ENCODE measurements at regions not wholly inside any gene's neighbourhood (a gene's known extent, or its start where the extent isn't known, plus 50 kb on each side); places are given as distances from the start of the nearest gene placed in this dataset.

DNA sequence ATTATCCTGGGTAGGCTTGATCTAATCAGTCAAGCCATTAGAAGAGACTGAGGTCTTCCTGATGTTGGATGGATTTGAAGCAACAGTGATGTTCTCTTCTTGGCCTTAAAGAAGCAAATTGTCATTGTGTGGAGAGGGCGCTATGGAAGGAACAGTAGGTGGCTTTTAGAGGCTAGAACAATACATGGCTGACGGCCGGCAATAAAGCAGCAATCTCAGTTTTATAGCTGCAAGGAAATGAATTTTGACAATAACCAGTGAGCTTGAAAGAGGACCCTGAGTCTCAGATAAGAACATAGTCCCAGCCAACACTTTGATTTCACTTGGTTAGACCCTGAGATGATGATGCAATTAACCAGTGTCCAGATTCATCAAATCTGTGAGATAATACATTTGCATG is 302.1 kb downstream of the NSUN3 start:
- H3K79me2 ChIP-seq (ENCODE audit: insufficient read depth, low read length): no peaks in the 10 kb centered on the region
- H3K4me2 ChIP-seq (ENCODE audit: low read length): no peak overlapping the region
- no peaks in the 10 kb centered on the region for H3K4me1 ChIP-seq (ENCODE audit: control insufficient read depth in 1 of 2, insufficient read depth in 2 of 2, low read length in 2 of 2)
- ChIA-PET CTCF (no interaction called here), POLR2A (no interaction called here), RAD21 (ENCODE audit: low non-redundant PET in 1 of 2, low total read pairs in 2 of 2, uncharacterized antibody in 2 of 2, unreplicated experiment in 2 of 2) (no interaction called here)
- ATAC-seq (no peak), DNase-seq (ENCODE audit: low read depth, low spot score) (no peak)
- H3K27ac ChIP-seq (ENCODE audit: low read depth, low read length): no peak overlapping the region
- TF ChIP-seq, protein P1, sequence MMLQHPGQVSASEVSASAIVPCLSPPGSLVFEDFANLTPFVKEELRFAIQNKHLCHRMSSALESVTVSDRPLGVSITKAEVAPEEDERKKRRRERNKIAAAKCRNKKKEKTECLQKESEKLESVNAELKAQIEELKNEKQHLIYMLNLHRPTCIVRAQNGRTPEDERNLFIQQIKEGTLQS (IDR thresholded peaks at IDR 0.05): no peak
- TF ChIP-seq CEBPB (IDR thresholded peaks at IDR 0.05; ENCODE audit: low read depth) (no peak), JUND (IDR thresholded peaks at IDR 0.05) (no peak), RAD21 (IDR thresholded peaks at IDR 0.05; ENCODE audit: low read depth) (no peak), CBX3 (IDR thresholded peaks at IDR 0.05; ENCODE audit: low read depth) (no peak), ZNF274 (IDR thresholded peaks at IDR 0.05; ENCODE audit: low read depth, low read length) (no peak)
- no TSS peak for BruUV-seq (replicated peaks)
- no peaks in the 10 kb centered on the region for H3K27me3 ChIP-seq (ENCODE audit: insufficient read depth, low read length)
- no peak overlapping the region for H3K9ac ChIP-seq (ENCODE audit: low read length)
- H2AFZ ChIP-seq (ENCODE audit: low read depth, low read length, poor library complexity, severe bottlenecking): no peak overlapping the region
- H3K9me2 ChIP-seq (ENCODE audit: insufficient read depth): no peaks in the 10 kb centered on the region
- peaks cover 0 to 9% of the 10 kb centered on the region in 2 experiments; a peak in 1 of 4 replicates for H3K9me3 ChIP-seq (ENCODE audit: control insufficient read depth in 1 of 2, insufficient read depth in 1 of 2, low read depth in 1 of 2, low read length in 2 of 2)
- H4K20me1 ChIP-seq (ENCODE audit: insufficient read depth): no peaks in the 10 kb centered on the region
- no peak overlapping the region for H3K4me3 ChIP-seq (replicated peaks in 1 of 2; ENCODE audit: low read depth in 1 of 2, low read length in 2 of 2)
- no peaks in the 10 kb centered on the region for H3K36me3 ChIP-seq (ENCODE audit: control insufficient read depth in 1 of 2, insufficient read depth in 2 of 2, low read length in 2 of 2)
- intact Hi-C loops (cut with micrococcal nuclease): no loop called here

GRCh38 chr3:94372026-94372425 is 309.2 kb downstream of the NSUN3 start:
- TF ChIP-seq MAX (IDR thresholded peaks at IDR 0.05) (no peak), YY1 (IDR thresholded peaks at IDR 0.05; ENCODE audit: extremely low read depth, insufficient replicate concordance, low read depth, low read length) (no peak), CBX3 (IDR thresholded peaks at IDR 0.05; ENCODE audit: low read depth) (no peak), RAD21 (IDR thresholded peaks at IDR 0.05; ENCODE audit: low read depth) (no peak), EZH2phosphoT487 (IDR thresholded peaks at IDR 0.05; ENCODE audit: borderline replicate concordance) (no peak), SIN3A (IDR thresholded peaks at IDR 0.05; ENCODE audit: low read depth) (no peak), FOSL1 (IDR thresholded peaks at IDR 0.05; ENCODE audit: low read depth) (no peak), ZNF274 (IDR thresholded peaks at IDR 0.05; ENCODE audit: low read depth, low read length) (no peak)
- H3K4me3 ChIP-seq (replicated peaks in 1 of 2; ENCODE audit: low read depth in 1 of 2, low read length in 2 of 2): no peak overlapping the region
- ATAC-seq (no peak), DNase-seq (ENCODE audit: low read depth, low spot score) (no peak)
- H3K27me3 ChIP-seq (ENCODE audit: insufficient read depth, low read length): no peaks in the 10 kb centered on the region
- no peaks in the 10 kb centered on the region for H3K4me1 ChIP-seq (ENCODE audit: control insufficient read depth in 1 of 2, insufficient read depth in 2 of 2, low read length in 2 of 2)
- ChIA-PET CTCF (no interaction called here), RAD21 (ENCODE audit: low non-redundant PET in 1 of 2, low total read pairs in 2 of 2, uncharacterized antibody in 2 of 2, unreplicated experiment in 2 of 2) (no interaction called here), POLR2A (no interaction called here)
- no peaks in the 10 kb centered on the region for H3K9me2 ChIP-seq (ENCODE audit: insufficient read depth)
- peaks cover 0 to 18% of the 10 kb centered on the region in 2 experiments; a peak in 1 of 4 replicates for H3K9me3 ChIP-seq (ENCODE audit: control insufficient read depth in 1 of 2, insufficient read depth in 1 of 2, low read depth in 1 of 2, low read length in 2 of 2)
- H3K4me2 ChIP-seq (ENCODE audit: low read length): no peak overlapping the region
- H3K36me3 ChIP-seq (ENCODE audit: control insufficient read depth in 1 of 2, insufficient read depth in 2 of 2, low read length in 2 of 2): no peaks in the 10 kb centered on the region
- no TSS peak for BruUV-seq (replicated peaks)
- H4K20me1 ChIP-seq (ENCODE audit: insufficient read depth): no peaks in the 10 kb centered on the region
- H2AFZ ChIP-seq (ENCODE audit: low read depth, low read length, poor library complexity, severe bottlenecking): no peak overlapping the region
- intact Hi-C loops (cut with micrococcal nuclease): no loop called here
- H3K27ac ChIP-seq (ENCODE audit: low read depth, low read length): no peak overlapping the region
- no peak overlapping the region for H3K9ac ChIP-seq (ENCODE audit: low read length)
- no peaks in the 10 kb centered on the region for H3K79me2 ChIP-seq (ENCODE audit: insufficient read depth, low read length)
